ENCODE measurements at regions not wholly inside any gene's neighbourhood (a gene's known extent, or its start where the extent isn't known, plus 50 kb on each side); places are given as distances from the start of the nearest gene placed in this dataset.
A peak's percentile ranks its signal among the peaks of the same experiment; 100 is the strongest.
"Not testable (repeated sequence)": the region's sequence is repeated elsewhere in the genome, so short reads cannot be mapped to it uniquely, and the experiment has no call there.

- DNase-seq: no peak
Observed at GRCh38 chr15:70398694-70399093, 301.0 kb upstream of the TLE3 start.

GRCh38 chr15:70396807-70397206 lies 299.1 kb upstream of the TLE3 start:
- DNase-seq: no peak

GRCh38 chr15:70395164-70395563 lies 297.4 kb upstream of the TLE3 start:
- DNase-seq: no peak

GRCh38 chr15:70390723-70391122 lies 293.0 kb upstream of the TLE3 start:
- DNase-seq: no peak

- no peak for DNase-seq
Observed at GRCh38 chr15:70387993-70388392, 290.3 kb upstream of the TLE3 start.

GRCh38 chr15:70387081-70387480 lies 289.4 kb upstream of the TLE3 start:
- no peak for DNase-seq

GRCh38 chr15:70385711-70386110 lies 288.0 kb upstream of the TLE3 start:
- DNase-seq: no peak

- DNase-seq: no peak
Observed at GRCh38 chr15:70385052-70385451, 287.3 kb upstream of the TLE3 start.

- DNase-seq: no peak
Observed at GRCh38 chr15:70383856-70384255, 286.1 kb upstream of the TLE3 start.

GRCh38 chr15:70382762-70383458 lies 285.2 kb upstream of the TLE3 start:
- DNase-seq: no peak

- DNase-seq: no peak
Observed at GRCh38 chr15:70382009-70382749, 284.5 kb upstream of the TLE3 start.

- DNase-seq: no peak
Observed at GRCh38 chr15:70379938-70380883, 282.5 kb upstream of the TLE3 start.

GRCh38 chr15:70379134-70379533 lies 281.4 kb upstream of the TLE3 start:
- no peak for DNase-seq

GRCh38 chr15:70378126-70379031 lies 280.7 kb upstream of the TLE3 start:
- DNase-seq: no peak

- DNase-seq: peak; percentile 53
Observed at GRCh38 chr15:70376929-70377691, 279.4 kb upstream of the TLE3 start.

- DNase-seq: no peak
Observed at GRCh38 chr15:70376031-70376928, 278.6 kb upstream of the TLE3 start.

GRCh38 chr15:70375586-70375985 lies 277.9 kb upstream of the TLE3 start:
- DNase-seq: no peak

- no peak for DNase-seq
Observed at GRCh38 chr15:70375006-70375431, 277.3 kb upstream of the TLE3 start.

GRCh38 chr15:70374096-70374495 lies 276.4 kb upstream of the TLE3 start:
- no peak for DNase-seq

- not testable (repeated sequence) for DNase-seq
Observed at GRCh38 chr15:70373439-70373838, 275.7 kb upstream of the TLE3 start.

All from right kidney (tissue), 1 donor.